ENCODE measurements at regions not wholly inside any gene's neighbourhood (a gene's known extent, or its start where the extent isn't known, plus 50 kb on each side); places are given as distances from the start of the nearest gene placed in this dataset.

DNA sequence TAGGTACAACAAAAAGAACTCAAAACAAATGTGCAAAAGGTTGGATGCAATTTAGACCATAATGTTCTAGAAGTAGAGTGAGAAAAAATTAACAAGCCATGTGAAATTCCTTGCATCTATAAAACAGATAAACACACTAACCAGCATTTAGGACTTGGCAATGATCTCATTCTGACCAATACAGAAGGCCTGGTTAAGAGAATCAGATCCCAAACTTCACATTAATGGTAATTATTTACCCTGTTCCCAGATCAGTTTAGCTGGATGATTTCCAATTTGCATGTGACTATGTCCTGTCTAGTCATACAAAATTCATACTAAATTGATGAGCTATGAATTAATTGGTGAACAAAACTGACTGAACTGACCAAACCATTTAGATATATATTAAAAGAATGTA is 98.4 kb upstream of the FIGN start:
- no peak for TF ChIP-seq EZH2 (IDR thresholded peaks at IDR 0.05; ENCODE audit: insufficient read depth, poor library complexity, severe bottlenecking)
- no peak for TF ChIP-seq EZH2phosphoT487 (IDR thresholded peaks at IDR 0.05; ENCODE audit: insufficient read depth, low read depth)
